GM18873 (cell line): ENCODE measurements at regions not wholly inside any gene's neighbourhood (a gene's known extent, or its start where the extent isn't known, plus 50 kb on each side); places are given as distances from the start of the nearest gene placed in this dataset.
"Not testable (repeated sequence)": the region's sequence is repeated elsewhere in the genome, so short reads cannot be mapped to it uniquely, and the experiment has no call there.

Source experiments
- ATAC-seq: cut with Tn5 transposase; IDR thresholded peaks from one replicate; pipeline ENCODE4 v1.9.1; 2021; ENCODE audit warnings: mild to moderate bottlenecking, moderate library complexity, moderate number of reproducible peaks; ENCODE audit not compliant: unreplicated experiment, low FRiP score

DNA sequence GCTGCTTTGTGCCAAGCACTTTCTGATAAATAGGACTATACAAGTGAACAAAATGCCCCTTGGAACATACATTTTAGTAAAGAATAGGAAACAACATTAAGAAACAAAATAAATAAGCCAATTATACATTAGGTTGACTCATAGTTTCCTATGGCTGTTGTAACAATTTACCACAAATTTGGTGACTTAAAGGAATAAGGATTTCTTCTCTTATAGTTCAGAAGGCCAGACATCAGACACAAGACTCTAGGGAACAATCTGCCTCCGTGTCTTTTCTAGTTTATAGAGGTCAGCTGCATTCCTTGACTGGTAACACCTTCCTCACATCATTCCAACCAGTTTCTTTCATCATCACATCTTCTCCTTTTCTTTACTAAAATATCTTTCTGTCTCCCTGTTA is 235.9 kb upstream of the PCDH18 start:
- ATAC-seq = no peak

- ATAC-seq = no peak
Observed at GRCh38 chr4:137762591-137762990, 230.3 kb upstream of the PCDH18 start.

DNA sequence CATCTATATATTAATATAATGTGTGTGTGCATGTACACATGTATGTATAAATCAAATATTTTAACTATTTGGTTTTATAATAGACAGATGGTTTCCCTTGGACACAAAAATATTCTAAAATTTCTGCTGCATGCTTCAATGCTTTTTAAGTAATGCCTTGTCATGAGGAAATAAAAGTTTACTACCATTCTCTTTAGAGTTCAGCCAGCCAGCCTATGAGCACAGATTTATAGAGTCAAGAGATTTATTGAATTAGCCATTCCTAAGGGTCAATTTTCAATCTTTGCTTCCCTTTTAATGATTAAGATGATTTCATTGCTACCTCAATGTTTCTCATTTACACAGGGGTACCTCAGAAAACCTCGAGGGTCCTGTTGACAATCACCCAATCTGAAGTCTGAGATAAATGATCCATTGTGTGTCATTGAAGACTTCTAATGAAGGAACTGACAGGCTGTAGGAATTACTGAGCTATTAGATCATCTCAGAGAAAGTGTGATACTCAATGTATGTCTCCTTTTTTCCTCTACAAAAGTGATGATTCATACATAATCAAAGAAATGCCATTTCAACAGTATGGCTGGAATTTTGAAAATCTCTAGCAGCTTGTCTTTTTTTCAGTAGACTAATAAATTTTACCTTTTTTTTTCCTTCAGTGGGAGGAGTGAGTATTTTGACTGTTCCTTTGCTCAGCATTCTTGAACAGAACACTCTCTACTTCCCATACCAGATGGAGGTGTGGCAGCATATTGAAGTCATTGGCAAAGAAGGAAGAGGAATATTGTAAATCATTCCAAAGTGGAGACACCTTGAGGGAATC is 222.6 kb upstream of the PCDH18 start:
- no peak for ATAC-seq

DNA sequence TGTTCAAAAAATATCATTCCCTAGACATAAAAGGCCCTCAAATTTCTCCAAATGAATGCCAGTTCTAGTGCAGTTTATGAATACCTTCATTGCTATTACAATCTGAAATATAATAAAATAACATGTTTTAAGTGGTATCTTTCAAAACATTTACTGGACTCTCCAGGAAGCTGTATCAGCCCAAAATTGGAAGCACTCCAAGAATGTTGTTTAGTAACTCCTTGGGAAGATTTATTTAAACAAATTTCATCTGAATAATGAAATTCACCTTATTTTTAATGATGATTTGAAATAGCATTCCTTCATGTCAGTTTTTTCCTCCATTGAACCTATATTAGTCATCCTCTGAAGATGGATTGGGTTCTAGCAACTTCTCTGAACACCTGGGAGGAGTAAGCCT is 217.2 kb upstream of the PCDH18 start:
- no peak for ATAC-seq

DNA sequence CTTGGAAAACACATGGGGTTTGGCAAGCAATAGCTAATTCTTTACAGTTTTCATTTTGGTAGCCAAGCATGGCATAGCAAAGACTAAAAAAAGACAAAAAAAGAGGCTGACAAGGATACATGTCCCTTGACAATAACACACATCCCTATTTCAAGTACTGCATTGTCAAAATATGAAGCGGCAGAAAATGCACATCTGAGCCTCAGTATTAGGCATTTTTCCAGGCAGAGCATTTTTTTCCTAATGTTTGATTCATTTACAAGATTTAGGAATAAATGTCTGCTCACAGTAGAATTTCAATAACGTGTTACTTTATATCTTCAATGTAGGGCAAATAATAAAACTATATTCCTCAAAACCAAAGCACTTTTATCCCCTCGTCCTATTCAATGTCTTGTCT is 216.3 kb upstream of the PCDH18 start:
- no peak for ATAC-seq

GRCh38 chr4:137740141-137740540 is 207.8 kb upstream of the PCDH18 start:
- no peak for ATAC-seq

DNA sequence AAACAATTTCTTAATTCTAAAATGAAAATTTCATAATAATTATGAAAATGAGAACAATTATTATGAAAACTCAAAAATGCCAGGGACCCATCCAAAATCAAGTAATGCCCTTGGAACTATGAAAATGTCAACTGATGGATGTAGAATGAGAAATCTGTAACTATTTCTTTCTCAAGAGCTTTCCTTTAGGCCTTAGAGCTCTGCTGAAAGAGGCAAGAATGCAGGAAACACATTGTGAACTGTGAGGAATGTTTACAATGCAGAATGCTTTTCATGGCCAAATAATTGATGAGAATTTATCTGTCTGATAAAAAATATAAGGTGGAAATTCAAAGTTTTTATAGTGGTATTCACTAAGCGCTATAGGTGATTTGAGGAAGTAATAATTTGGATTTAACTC is 207.1 kb upstream of the PCDH18 start:
- ATAC-seq = no peak

DNA sequence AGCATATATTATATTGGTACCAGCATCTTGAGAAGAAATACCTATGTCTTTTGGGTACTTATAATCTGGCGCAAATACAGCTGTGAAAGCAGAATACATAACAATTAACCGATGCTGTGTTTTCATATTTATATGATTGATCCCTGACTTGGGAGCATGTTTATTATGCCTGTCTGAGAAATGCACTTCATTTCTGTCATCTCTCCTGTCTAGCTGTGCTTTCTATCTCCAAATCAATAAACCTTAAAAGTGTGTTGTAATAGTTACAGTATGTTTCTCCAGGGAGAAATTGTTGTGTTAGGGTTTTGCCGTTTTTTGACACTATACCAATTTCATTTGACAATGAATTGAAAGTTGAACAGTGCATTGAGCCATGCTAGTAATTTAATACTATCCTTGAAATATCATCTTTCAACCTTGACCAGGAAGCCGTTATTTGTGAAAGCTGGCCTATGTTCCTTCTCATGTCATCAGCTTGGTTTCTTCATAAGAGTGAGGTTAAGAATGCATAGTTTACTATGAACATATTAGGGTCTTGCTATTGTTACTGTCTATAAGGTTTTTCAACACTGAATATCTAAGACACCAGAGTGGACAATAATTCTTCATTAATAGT is 206.2 kb upstream of the PCDH18 start:
- no peak for ATAC-seq

- no peak for ATAC-seq
Observed at GRCh38 chr4:137735561-137736104, 203.3 kb upstream of the PCDH18 start.

DNA sequence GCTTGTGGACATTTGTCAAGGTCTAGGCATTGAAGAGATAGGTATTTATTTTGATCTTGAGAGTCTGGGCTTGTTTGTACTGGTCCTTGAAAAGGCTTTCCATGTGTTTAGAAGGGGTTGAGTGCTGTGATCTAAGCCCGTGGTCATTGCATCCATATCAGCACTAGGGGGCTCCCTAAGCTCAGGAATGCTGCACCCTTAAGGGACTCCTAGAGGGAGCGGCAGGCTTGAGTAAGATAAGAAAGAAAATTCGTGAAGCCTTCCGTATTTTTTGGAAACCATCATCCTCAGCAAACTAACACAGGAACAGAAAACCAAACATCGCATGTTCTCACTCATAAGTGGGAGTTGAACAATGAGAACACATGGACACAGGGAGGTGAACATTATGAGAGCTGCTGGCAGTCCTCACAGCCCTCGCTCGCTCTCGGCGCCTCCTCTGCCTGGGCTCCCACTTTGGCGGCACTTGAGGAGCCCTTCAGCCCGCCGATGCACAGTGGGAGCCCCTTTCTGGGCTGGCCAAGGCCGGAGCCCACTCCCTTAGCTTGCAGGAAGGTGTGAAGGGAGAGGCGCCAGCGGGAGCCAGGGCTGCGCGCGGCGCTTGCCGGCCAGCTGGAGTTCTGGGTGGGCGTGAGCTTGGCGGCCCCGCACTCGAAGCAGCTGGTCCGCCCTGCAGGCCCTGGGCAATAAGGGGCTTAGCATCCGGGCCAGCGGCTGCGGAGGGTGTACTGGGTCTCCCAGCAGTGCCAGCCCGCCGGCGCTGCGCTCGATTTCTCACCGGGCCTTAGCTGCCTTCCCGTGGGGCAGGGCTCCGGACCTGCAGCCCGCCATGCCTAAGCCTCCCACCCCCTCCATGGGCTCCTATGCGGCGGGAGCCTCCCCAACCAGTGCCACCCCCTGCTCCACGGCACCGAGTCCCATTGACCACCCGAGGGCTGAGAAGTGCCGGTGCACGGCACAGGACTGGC is 201.2 kb upstream of the PCDH18 start:
- ATAC-seq = not testable (repeated sequence)

DNA sequence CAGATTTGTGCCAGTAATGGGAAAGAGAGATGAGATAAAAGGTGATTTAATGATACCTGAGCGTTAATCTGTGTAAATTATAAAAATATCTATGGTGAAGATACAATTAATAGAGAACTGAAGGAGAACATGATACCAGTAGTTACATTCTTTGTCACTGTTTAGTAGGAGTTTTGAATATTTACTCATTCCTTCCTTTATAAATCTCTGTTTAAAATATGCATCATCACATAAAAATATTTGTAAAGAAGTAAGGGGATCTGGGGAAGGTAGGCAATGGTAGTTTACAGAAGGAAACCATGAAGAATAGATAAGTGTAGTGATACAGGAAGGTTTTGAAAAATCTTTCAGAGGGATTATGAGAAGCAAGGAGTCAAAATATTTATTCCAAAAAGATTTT is 190.6 kb upstream of the PCDH18 start:
- ATAC-seq = no peak

DNA sequence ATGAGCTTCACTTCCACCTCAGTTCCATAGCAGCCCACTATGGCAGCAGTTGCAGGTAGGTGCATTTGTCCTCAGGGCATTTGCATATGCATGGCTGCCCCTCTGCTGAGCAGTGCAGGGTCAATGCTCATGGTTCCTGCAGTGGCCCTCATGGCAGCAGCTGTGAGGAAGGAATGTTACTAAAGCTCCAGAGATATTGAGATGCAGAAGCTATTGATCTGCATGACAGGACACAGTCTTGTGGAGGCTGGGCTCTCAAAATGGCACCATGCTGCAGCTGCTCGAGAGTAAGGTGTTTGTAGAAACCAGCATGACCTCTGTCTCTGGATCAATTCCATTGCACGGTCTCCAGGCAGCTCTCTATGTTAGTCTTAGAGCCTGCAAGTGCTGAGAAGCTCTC is 179.2 kb upstream of the PCDH18 start:
- ATAC-seq = no peak

DNA sequence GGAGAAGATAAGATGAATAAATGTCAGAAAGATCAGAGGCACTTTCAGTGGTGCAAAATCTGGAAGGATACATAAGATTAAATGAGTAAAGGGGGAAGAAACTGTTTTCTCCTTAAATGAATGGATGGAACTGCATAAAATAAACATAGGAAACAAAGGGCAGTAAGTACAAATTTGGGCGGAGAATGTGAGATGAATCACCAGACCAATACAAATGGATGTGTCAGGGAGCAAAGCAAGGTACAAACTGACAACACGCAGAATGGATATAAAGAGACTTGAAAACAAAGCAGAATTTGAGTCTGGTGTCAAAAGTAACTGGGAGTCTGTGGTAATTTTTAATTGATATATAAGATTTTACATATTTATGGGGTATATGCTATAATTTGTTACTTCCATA is 175.3 kb upstream of the PCDH18 start:
- ATAC-seq = no peak

- no peak for ATAC-seq
Observed at GRCh38 chr4:137707102-137707620, 174.9 kb upstream of the PCDH18 start.

DNA sequence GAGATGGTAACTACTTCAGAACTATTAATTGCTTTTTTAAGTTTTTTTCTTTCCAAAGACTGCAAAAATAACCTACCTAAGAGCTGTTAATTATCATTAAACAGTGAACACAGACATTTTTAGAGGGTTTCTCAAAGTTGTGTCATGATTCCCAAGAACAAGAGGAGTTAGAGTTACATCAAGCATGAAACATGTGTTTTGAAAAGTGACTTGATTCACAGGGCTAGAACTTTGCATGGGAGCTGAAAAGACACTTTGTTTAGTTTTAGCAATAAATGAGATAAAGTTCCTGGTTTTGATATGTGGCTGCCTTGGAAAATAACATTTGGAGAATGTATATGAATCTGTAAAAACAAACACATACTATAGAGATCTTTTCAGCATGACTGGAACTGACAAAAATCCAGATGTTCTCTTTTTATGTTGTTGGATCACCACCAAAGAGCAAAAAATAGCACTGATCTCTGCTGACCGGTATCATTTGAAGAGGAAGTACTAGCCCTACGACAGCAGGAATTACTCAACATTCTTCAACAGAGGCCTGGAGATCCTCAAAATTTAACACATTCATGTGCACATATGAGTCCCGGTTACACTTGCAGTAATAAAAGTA is 173.0 kb upstream of the PCDH18 start:
- no peak for ATAC-seq

GRCh38 chr4:137703195-137703594 is 170.9 kb upstream of the PCDH18 start:
- no peak for ATAC-seq

DNA sequence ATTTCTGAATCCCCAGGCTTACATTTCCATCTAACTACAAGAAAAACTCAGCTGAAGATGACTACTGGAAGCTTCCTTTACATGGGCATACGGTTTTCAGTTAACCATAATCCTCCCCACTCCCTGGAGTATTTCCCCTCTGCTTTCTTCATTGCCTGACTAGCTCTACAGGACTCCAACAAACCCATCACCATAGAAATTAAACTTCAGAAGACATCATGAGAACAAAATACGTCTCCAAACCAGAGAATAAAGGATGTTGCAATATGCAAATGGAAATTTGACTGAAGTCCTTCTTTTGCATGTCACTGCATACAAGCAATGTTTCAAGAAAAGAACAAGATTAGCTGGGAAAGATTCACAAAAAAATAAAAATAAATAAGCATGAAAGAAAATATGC is 170.2 kb upstream of the PCDH18 start:
- ATAC-seq = no peak

GRCh38 chr4:137701401-137701800 is 169.1 kb upstream of the PCDH18 start:
- ATAC-seq = no peak

DNA sequence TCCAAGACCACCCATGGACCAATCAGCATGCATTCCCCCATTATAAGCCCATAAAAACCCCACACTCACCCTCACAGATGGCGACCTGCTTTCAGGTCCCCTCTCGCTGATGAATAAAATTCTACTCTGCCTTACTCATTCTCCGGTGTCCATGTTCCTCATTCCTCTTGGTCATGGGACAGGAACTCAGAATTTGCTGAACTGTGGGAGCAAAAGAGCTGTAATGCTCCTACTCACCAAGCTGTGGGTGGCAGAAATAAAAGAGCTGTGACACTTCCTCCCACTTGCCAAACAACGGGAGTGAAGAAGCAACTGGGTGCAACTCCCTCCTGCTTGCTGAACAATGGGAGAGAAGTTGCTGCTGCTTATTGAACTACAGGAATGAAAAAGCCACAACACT is 168.5 kb upstream of the PCDH18 start:
- ATAC-seq = no peak

DNA sequence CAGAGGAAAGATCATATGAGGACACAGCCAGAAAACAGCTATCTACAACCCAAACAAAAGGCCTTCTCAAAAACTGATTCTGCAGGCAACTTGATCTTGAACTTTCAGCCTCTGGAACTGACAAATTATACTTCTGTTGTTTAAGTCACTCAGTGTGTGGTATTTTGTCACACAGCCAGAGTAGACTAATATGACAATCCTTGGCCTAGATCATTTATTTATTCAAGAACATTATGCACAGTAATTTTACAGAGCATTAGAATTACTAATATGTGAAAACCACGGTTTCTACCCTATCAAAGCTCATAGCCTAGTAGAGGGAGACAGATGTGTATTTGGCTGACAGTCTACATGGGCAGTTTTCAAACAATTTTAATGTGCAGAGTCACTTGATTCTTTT is 167.8 kb upstream of the PCDH18 start:
- no peak for ATAC-seq
